Stimulated activated memory B cell treated with anti-CD40 and anti-IgM and Interleukin-4, amounts not matched to agents 10 μg/mL and 1 μg/mL and 100 μg/mL, for 72 hours (primary cell): ENCODE measurements at regions not wholly inside any gene's neighbourhood (a gene's known extent, or its start where the extent isn't known, plus 50 kb on each side); places are given as distances from the start of the nearest gene placed in this dataset.
"Not testable (repeated sequence)": the region's sequence is repeated elsewhere in the genome, so short reads cannot be mapped to it uniquely, and the experiment has no call there.

ENCODE experiments used
- ATAC-seq: fragments of 150-1000 bp; cut with Tn5 transposase; 2 replicates; pipeline ENCODE4 v1.10.0; 2021
- H3K27ac Mint-ChIP-seq: one replicate; pipeline ENCODE4 v1.8.0; 2022; ENCODE audit warnings: mild to moderate bottlenecking, mixed read lengths
- H3K27me3 Mint-ChIP-seq: one replicate; pipeline ENCODE4 v1.8.0; 2022; ENCODE audit warnings: mixed read lengths
- H3K36me3 Mint-ChIP-seq: one replicate; pipeline ENCODE4 v1.8.0; 2022; ENCODE audit warnings: mixed read lengths
- H3K4me1 Mint-ChIP-seq: one replicate; pipeline ENCODE4 v1.8.0; 2022; ENCODE audit warnings: mixed read lengths
- H3K4me3 Mint-ChIP-seq: one replicate; pipeline ENCODE4 v1.8.0; 2022; ENCODE audit warnings: mild to moderate bottlenecking, moderate library complexity, mixed read lengths
- H3K9me3 Mint-ChIP-seq: one replicate; pipeline ENCODE4 v1.8.0; 2022; ENCODE audit warnings: mixed read lengths

- not testable (repeated sequence) for ATAC-seq, H3K27ac Mint-ChIP-seq, H3K27me3 Mint-ChIP-seq, H3K36me3 Mint-ChIP-seq, H3K4me3 Mint-ChIP-seq, H3K9me3 Mint-ChIP-seq, H3K4me1 Mint-ChIP-seq
Measured at GRCh38 chr5:176018598-176018997, 50.5 kb upstream of the THOC3 start.

- H3K27ac Mint-ChIP-seq, H3K36me3 Mint-ChIP-seq, H3K4me3 Mint-ChIP-seq, H3K4me1 Mint-ChIP-seq, H3K27me3 Mint-ChIP-seq, ATAC-seq, H3K9me3 Mint-ChIP-seq: not testable (repeated sequence)
Measured at GRCh38 chr5:176020852-176021251, 52.7 kb upstream of the THOC3 start.

GRCh38 chr5:176023535-176023934 is 55.4 kb upstream of the THOC3 start:
- H3K36me3 Mint-ChIP-seq, H3K27ac Mint-ChIP-seq, H3K4me3 Mint-ChIP-seq, H3K4me1 Mint-ChIP-seq, H3K27me3 Mint-ChIP-seq, H3K9me3 Mint-ChIP-seq, ATAC-seq: not testable (repeated sequence)

GRCh38 chr5:176029445-176029844 is 61.3 kb upstream of the THOC3 start:
- not testable (repeated sequence) for H3K27ac Mint-ChIP-seq, H3K4me1 Mint-ChIP-seq, H3K27me3 Mint-ChIP-seq, H3K36me3 Mint-ChIP-seq, H3K9me3 Mint-ChIP-seq, H3K4me3 Mint-ChIP-seq
- ATAC-seq, result peak; percentile 35

- not testable (repeated sequence) for H3K9me3 Mint-ChIP-seq, H3K36me3 Mint-ChIP-seq, H3K27me3 Mint-ChIP-seq, H3K4me1 Mint-ChIP-seq, H3K27ac Mint-ChIP-seq, H3K4me3 Mint-ChIP-seq
- ATAC-seq, result peak; percentile 69
Measured at GRCh38 chr5:176030361-176031117, 62.4 kb upstream of the THOC3 start.

DNA sequence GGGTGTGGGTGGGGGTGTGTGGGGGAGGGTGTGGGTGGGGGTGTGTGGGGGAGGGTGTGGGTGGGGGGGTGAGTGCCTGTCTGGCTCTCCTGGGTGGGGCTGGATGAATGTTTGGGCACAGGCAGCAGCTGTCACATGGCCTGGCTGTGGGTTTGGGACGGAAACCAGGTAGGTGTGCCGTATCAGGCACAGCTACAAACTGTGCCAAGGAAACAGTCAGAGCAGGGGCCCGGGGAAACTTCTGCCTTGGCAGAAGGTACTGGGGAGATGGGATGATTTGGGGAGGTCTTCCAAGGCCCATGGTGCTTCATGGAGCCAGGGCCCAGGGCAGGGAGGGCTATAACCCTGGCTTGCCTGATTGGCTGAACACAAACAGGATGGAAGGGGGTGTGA is 63.0 kb upstream of the THOC3 start:
- peak; percentile 57 for ATAC-seq
- H3K36me3 Mint-ChIP-seq, H3K4me1 Mint-ChIP-seq, H3K27ac Mint-ChIP-seq, H3K27me3 Mint-ChIP-seq, H3K9me3 Mint-ChIP-seq, H3K4me3 Mint-ChIP-seq: not testable (repeated sequence)

GRCh38 chr5:176033186-176033585 is 65.1 kb upstream of the THOC3 start:
- not testable (repeated sequence) for H3K27ac Mint-ChIP-seq

GRCh38 chr5:176034407-176035200 is 66.5 kb upstream of the THOC3 start:
- not testable (repeated sequence) for H3K36me3 Mint-ChIP-seq, H3K27ac Mint-ChIP-seq, H3K9me3 Mint-ChIP-seq, H3K27me3 Mint-ChIP-seq, H3K4me1 Mint-ChIP-seq, ATAC-seq, H3K4me3 Mint-ChIP-seq

More at GRCh38 chr5:176033186-176033585, 65.1 kb upstream of the THOC3 start:
- not testable (repeated sequence) for H3K4me1 Mint-ChIP-seq, H3K9me3 Mint-ChIP-seq, H3K27me3 Mint-ChIP-seq, H3K36me3 Mint-ChIP-seq, ATAC-seq, H3K4me3 Mint-ChIP-seq

DNA sequence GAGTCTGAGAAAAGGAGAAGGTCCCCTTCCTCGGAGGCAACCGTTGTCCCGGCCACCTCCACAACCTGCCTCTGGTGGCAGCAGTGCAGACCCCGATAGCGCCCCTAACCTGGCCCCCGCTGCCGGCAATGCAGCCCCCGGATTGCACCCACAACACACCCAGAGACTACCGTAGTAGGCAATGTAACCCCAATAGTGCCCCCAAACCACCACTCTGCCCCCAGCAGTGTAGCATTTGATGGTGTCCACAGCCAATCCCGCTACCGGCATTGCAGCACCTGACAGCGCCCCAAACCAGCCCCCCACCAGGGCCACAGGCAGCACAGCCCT is 67.1 kb upstream of the THOC3 start:
- not testable (repeated sequence) for H3K36me3 Mint-ChIP-seq, H3K4me3 Mint-ChIP-seq, H3K9me3 Mint-ChIP-seq, ATAC-seq, H3K27ac Mint-ChIP-seq, H3K27me3 Mint-ChIP-seq, H3K4me1 Mint-ChIP-seq

GRCh38 chr5:176035816-176036308 is 67.7 kb upstream of the THOC3 start:
- H3K27me3 Mint-ChIP-seq, H3K36me3 Mint-ChIP-seq, ATAC-seq, H3K27ac Mint-ChIP-seq, H3K4me3 Mint-ChIP-seq, H3K4me1 Mint-ChIP-seq, H3K9me3 Mint-ChIP-seq: not testable (repeated sequence)

GRCh38 chr5:176036391-176036790 is 68.3 kb upstream of the THOC3 start:
- H3K27ac Mint-ChIP-seq, H3K27me3 Mint-ChIP-seq, H3K36me3 Mint-ChIP-seq, H3K4me3 Mint-ChIP-seq, ATAC-seq, H3K9me3 Mint-ChIP-seq, H3K4me1 Mint-ChIP-seq: not testable (repeated sequence)

GRCh38 chr5:176037190-176037589 is 69.1 kb upstream of the THOC3 start:
- H3K9me3 Mint-ChIP-seq, H3K27ac Mint-ChIP-seq, H3K27me3 Mint-ChIP-seq, H3K4me3 Mint-ChIP-seq, H3K4me1 Mint-ChIP-seq, ATAC-seq, H3K36me3 Mint-ChIP-seq: not testable (repeated sequence)

- H3K36me3 Mint-ChIP-seq, H3K4me1 Mint-ChIP-seq, H3K27me3 Mint-ChIP-seq, H3K4me3 Mint-ChIP-seq, H3K27ac Mint-ChIP-seq, H3K9me3 Mint-ChIP-seq: not testable (repeated sequence)
- peak; percentile 37 for ATAC-seq
Measured at GRCh38 chr5:176040105-176040801, 72.1 kb upstream of the THOC3 start.

GRCh38 chr5:176041248-176041994 is 73.3 kb upstream of the THOC3 start:
- not testable (repeated sequence) for ATAC-seq, H3K36me3 Mint-ChIP-seq, H3K27me3 Mint-ChIP-seq, H3K4me3 Mint-ChIP-seq, H3K9me3 Mint-ChIP-seq, H3K27ac Mint-ChIP-seq, H3K4me1 Mint-ChIP-seq

DNA sequence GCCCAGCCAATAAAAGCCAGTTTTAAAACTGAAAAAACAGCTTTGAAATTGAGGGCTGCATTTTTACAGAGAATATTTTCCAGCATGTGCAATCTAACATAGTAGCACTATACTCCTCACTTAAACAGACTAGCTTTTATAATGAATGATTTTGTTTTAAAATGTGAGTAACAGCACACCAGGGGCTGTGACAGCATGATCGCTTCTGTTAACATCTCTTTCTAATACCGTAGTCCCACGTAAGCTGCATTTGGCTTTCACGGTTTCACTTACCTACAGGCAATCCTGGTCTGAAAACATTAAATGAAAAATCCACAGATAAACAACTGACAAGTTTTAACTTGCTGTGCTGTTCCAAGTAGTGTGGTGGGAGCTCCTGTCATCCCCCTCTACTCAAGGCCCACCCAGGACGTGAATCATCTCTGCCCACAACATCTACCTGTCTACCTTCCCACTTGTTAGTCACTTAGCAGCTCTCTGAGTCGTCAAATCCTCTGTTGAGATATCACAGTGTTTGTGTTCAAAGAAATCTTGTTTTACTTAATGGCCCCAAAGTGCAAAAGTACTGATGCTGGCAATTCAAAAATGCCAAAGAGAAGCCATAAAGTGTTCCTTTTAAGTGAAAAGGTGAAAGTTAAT is 74.0 kb upstream of the THOC3 start:
- H3K4me1 Mint-ChIP-seq, H3K4me3 Mint-ChIP-seq, H3K27ac Mint-ChIP-seq, H3K36me3 Mint-ChIP-seq, H3K9me3 Mint-ChIP-seq, H3K27me3 Mint-ChIP-seq, ATAC-seq: not testable (repeated sequence)
